AG04450 (cell line): ENCODE measurements at regions not wholly inside any gene's neighbourhood (a gene's known extent, or its start where the extent isn't known, plus 50 kb on each side); places are given as distances from the start of the nearest gene placed in this dataset.

Experiments
- CTCF ChIA-PET: fragments of 300-600, 350-600 bp; formaldehyde crosslinking; extraction: SDS; loops from one replicate; lab custom pipeline; 2022; ENCODE audit warnings: antibody characterized with exemption, inconsistent platforms; lab: Charles Lee
- POLR2A ChIA-PET: fragments of 350-600 bp; formaldehyde crosslinking; extraction: SDS; loops from one replicate; lab custom pipeline; 2021; ENCODE audit warnings: antibody characterized with exemption, inconsistent platforms; lab: Yijun Ruan, JAX
- DNase-seq: peaks from one replicate; pipeline ENCODE4 v3.0.0-alpha.2; 2011; ENCODE audit warnings: low read depth, low spot score
- H3K27ac ChIP-seq: one replicate; pipeline ENCODE4 v1.5.1; 2012; ENCODE audit warnings: low read depth, low read length, control low read depth
- H3K27me3 ChIP-seq: one replicate; pipeline ENCODE4 v1.6.0; 2012; ENCODE audit warnings: low read length; ENCODE audit not compliant: control insufficient read depth, insufficient read depth
- H3K4me3 ChIP-seq: 2 replicates; pipeline ENCODE4 v1.5.1; 2011; ENCODE audit warnings: mild to moderate bottlenecking, low read depth, low read length, control low read depth
- H3K9me3 ChIP-seq: 2 replicates; pipeline ENCODE4 v1.5.1; 2012; ENCODE audit warnings: low read length; ENCODE audit not compliant: control insufficient read depth, insufficient read depth
- TF ChIP-seq, protein P1 (sequence below): IDR thresholded peaks from 2 replicates; pipeline ENCODE4 v1.5.1; 2011; ENCODE audit warnings: low read depth, low read length, control low read depth, inconsistent platforms

DNA sequence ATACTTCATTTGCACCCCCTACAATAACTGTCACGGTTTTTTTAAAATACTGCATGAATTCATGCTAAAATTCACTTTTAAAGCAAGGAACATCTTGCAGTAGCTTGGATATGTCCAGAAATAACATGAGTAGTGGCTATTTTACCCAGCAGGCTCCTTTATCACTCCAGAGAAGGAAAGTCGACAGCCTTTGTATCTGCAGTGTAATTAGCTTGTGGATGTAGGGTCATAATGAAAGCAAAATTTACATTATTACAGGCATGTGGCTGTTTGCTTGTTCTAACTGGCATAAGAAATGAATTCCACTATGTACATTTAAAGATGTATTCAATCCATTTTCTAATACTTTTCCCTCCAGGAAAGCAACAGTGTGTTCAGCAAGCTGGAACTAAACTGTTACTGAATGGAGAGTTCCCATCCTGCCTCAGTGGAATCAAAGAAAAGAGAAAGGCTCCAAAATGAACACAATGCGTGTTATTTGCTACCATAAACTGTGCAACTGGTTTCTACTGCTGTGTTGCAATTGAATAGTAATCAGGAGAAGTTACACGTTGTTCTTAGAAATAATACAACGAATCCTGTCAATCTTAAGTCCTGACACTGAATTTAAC is 321.2 kb upstream of the VRK2 start:
- TF ChIP-seq, protein P1, sequence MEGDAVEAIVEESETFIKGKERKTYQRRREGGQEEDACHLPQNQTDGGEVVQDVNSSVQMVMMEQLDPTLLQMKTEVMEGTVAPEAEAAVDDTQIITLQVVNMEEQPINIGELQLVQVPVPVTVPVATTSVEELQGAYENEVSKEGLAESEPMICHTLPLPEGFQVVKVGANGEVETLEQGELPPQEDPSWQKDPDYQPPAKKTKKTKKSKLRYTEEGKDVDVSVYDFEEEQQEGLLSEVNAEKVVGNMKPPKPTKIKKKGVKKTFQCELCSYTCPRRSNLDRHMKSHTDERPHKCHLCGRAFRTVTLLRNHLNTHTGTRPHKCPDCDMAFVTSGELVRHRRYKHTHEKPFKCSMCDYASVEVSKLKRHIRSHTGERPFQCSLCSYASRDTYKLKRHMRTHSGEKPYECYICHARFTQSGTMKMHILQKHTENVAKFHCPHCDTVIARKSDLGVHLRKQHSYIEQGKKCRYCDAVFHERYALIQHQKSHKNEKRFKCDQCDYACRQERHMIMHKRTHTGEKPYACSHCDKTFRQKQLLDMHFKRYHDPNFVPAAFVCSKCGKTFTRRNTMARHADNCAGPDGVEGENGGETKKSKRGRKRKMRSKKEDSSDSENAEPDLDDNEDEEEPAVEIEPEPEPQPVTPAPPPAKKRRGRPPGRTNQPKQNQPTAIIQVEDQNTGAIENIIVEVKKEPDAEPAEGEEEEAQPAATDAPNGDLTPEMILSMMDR, result no peak
- Histone ChIP-seq H3K27ac (no peak overlapping the region), H3K27me3 (no peaks in the 10 kb centered on the region), H3K4me3 (no peak overlapping the region), H3K9me3 (no peaks in the 10 kb centered on the region)
- ChIA-PET CTCF (no interaction called here), POLR2A (no interaction called here)
- DNase-seq, result no peak

DNA sequence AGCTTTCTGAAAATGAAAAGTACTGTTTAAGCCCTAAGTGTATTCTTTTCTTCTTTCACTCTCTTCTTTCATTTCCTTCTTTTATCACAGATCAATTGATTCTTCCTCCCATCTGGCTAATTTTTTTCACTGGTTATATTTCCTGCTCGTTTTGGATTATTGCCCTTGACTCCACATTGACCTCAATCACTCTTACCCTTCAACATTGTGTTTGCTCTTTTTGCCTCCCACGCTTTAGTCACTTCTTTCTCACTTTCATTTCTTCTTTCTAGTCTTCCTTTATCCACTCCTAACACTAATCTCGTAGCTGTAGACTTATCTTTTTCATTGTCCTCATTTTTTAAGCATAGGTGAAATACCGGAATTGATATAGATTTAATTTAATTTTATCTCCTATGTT is 320.3 kb upstream of the VRK2 start:
- no peak overlapping the region for H3K27ac ChIP-seq

DNA sequence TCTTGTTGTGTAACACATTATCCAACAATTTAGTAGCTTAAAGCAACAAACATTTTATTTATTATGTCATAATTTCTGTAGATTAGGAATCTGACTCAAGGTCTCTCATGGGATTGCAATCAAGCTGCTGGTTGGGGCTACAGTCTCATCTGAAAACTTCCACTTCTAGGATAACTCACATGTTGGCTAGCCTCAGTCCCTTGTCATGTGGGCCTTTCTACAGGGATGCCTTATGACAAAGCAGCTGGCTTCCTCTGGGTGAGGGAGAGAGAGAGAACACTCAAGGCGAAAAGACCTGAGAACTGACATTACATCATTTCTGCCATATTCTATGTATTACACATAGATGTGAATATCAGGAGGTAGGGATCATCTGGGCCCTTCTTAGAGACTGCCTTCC is 317.9 kb upstream of the VRK2 start:
- H3K4me3 ChIP-seq, result no peak overlapping the region
- no peak overlapping the region for H3K27ac ChIP-seq
- ChIA-PET CTCF (interaction anchor here (1.7 kb wide), 1 partner anchor 31 kb away, joined by 5 read pairs; no protein-coding TSS in a partner anchor), POLR2A (no interaction called here)
- no peaks in the 10 kb centered on the region for H3K27me3 ChIP-seq
- no peaks in the 10 kb centered on the region for H3K9me3 ChIP-seq
- TF ChIP-seq, protein P1, result no peak
- no peak for DNase-seq

More for the DNA sequence above, 320.3 kb upstream of the VRK2 start:
- Histone ChIP-seq H3K4me3 (no peak overlapping the region), H3K27me3 (no peaks in the 10 kb centered on the region), H3K9me3 (no peaks in the 10 kb centered on the region)
- TF ChIP-seq, protein P1, result no peak
- ChIA-PET CTCF (interaction anchor here (1.3 kb wide), 1 partner anchor 33 kb away, joined by 3 read pairs; no protein-coding TSS in a partner anchor), POLR2A (no interaction called here)
- DNase-seq, result no peak

DNA sequence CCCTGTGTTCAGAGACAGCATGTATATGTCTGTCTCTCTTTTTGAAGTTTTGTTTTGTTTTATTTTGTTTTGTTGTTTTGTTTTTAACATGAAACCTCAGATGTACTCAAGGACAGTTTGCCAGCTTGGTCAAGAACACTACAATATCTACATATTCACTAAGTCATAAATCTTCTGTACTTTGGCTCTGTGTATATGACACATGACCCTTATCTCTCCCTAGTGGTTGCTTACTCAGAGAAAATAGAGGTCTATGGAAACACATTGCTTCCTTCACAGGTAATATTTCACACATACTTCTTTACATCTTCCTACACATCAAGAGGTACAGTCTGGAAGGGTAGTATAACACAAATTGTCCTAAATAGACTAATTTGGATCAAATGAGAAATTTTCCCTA is 312.6 kb upstream of the VRK2 start:
- H3K27ac ChIP-seq, result no peak overlapping the region
- CTCF ChIA-PET, result no interaction called here
- H3K27me3 ChIP-seq, result no peaks in the 10 kb centered on the region
- TF ChIP-seq, protein P1, result no peak
- H3K9me3 ChIP-seq, result no peaks in the 10 kb centered on the region
- DNase-seq, result no peak
- no peak overlapping the region for H3K4me3 ChIP-seq
- POLR2A ChIA-PET, result no interaction called here

DNA sequence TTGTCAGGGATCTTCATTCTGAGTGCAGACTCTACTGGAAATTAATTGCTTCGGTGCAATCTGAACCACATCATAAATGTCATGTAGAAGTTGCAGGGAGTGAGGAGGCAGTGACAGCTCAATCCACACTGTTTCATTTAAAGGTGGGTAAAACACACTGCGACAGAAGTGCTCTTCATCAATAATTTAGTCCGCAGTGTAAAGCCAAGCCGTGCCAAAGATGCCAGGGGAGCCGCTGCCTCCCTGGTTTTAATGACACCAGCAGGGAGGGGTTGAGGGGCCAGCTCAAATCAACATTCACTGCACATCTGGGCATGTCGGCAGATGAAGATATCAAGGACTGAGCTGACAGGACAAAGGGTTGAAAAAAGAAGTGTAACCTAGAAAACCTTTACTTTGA is 305.7 kb upstream of the VRK2 start:
- POLR2A ChIA-PET, result no interaction called here
- H3K4me3 ChIP-seq, result no peak overlapping the region
- CTCF ChIA-PET, result no interaction called here
- TF ChIP-seq, protein P1, result no peak
- no peaks in the 10 kb centered on the region for H3K9me3 ChIP-seq
- no peak overlapping the region for H3K27ac ChIP-seq
- DNase-seq, result no peak
- no peaks in the 10 kb centered on the region for H3K27me3 ChIP-seq
